Mucosa of gallbladder (tissue), 1 donor: ENCODE measurements at regions not wholly inside any gene's neighbourhood (a gene's known extent, or its start where the extent isn't known, plus 50 kb on each side); places are given as distances from the start of the nearest gene placed in this dataset.

Experiments used
- DNase-seq: peaks from one replicate; pipeline ENCODE4 v3.0.0-alpha.2; 2020; ENCODE audit warnings: low spot score
- donor health status: DM: no; HTN: no; CAD: no.

DNA sequence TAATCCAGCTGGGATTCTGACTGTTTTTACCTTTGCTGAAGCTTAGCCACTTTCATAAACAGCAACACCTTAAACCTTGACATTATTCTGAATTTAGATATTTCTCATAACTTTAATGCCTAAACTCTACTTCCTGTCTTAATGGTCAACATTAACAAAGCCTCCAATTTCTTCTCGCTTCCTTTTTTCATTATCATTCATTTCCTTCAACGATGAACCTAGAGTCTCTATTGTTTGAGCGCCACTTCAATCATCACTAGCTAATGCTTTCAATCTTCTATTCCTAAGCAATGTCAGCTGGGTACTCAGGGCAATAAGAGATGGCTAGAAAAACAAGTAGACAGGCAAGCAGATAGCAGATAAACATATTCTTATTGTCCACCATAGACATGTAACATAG, 96.6 kb upstream of the TMEM196 start:
- DNase-seq: no peak

- DNase-seq: no peak
Measured at GRCh38 chr7:19853261-19853832, 79.9 kb upstream of the TMEM196 start.

DNA sequence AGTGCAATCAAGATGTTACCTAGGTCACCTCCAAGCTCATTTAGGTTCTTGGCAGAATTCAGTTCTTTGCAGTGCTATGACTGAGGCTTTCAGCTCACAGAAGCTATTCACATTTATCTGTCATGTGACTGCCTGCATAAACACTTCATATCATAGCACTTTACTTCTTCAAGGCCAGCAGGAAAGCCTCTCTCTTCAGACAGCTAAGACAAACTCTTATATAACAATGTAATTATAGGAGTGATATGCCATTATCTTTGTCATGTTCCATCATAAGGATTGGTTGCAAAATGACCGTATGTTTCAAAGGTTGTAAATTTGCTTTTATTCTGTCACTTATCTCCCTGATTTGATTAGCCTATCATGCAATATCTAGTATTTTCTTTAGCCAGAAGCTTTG, 78.8 kb upstream of the TMEM196 start:
- DNase-seq: no peak

DNA sequence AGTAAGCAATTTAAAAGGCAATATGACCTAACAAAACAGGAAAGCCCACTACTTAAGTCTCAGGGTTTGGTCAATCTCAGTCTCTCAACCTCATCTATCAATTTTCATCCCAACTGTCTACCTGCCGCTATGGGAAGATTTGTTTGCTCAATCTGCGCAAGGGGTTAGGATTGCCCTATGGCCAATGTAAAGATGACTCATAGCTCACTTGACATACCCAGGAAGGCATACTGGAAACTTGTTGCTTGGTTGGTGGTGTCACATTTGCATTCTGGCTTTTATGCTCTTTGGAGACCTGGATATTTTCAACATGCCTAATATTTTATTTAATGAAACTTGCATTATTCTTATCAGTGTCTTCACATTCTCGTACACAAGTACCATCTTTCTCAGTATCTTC, 78.1 kb upstream of the TMEM196 start:
- DNase-seq: no peak

DNA sequence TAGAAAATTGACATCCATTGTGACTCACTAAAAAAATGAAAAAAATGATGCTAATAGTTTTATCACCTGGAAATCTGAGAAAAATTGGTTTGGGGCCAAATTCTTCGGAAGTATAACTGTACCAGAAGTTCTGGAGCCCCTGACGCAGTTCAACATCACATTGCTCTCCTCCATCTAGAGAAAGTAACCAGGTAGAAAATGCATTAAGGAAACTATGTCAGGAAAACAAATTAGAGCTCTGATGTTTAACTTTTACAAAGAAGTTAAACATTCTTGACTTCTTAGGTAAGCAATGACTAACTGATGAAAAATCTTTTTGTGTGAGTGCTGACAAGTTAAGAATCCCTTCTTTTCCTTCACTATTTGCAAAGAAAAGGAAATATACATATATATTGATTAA, 61.1 kb upstream of the TMEM196 start:
- DNase-seq: no peak

DNA sequence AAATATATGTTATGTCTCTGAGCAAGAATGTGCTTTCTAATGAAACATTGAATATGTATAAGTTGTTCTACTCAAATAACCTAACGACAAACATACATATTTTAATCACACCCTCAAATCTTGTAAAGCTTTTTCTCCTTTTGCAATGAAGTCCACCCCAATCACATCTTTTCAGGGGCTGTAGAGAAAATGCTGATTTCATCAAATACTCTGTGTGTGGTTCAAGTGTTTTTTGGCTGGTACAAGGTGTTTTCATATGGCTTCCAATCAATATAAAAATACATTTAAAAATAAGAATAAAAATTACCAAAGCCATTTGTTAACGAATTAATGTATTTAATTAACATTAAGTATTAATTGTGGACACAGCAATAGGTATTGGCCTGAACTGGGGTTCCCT, 57.2 kb upstream of the TMEM196 start:
- DNase-seq: no peak
